ENCODE measurements at regions not wholly inside any gene's neighbourhood (a gene's known extent, or its start where the extent isn't known, plus 50 kb on each side); places are given as distances from the start of the nearest gene placed in this dataset.

DNA sequence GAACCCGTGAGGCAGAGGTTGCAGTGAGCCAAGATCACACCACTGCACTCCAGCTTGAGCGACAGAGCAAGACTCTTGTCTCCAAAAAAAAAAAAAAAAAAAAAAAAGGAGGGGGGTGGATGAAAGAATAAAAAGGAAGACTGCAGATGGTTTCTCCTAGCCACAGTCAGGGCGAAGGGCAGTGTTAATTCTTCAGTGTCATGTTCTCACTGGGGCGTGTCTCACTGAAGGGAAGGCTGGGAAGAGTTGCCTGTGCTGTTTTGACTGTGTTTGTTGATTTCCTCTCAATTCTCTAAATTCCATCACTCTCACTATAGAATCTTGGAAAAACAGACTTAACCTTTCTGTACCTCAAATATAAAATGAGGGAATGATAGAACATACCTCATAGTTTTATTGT lies 71.6 kb upstream of the DHX15 start:
- TF ChIP-seq, protein P1, sequence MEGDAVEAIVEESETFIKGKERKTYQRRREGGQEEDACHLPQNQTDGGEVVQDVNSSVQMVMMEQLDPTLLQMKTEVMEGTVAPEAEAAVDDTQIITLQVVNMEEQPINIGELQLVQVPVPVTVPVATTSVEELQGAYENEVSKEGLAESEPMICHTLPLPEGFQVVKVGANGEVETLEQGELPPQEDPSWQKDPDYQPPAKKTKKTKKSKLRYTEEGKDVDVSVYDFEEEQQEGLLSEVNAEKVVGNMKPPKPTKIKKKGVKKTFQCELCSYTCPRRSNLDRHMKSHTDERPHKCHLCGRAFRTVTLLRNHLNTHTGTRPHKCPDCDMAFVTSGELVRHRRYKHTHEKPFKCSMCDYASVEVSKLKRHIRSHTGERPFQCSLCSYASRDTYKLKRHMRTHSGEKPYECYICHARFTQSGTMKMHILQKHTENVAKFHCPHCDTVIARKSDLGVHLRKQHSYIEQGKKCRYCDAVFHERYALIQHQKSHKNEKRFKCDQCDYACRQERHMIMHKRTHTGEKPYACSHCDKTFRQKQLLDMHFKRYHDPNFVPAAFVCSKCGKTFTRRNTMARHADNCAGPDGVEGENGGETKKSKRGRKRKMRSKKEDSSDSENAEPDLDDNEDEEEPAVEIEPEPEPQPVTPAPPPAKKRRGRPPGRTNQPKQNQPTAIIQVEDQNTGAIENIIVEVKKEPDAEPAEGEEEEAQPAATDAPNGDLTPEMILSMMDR (IDR thresholded peaks at IDR 0.05; ENCODE audit: extremely low read depth in 1 of 2, insufficient read depth in 1 of 2, low read depth in 1 of 2, low read length in 2 of 2) = no peak
- TF ChIP-seq MYC (IDR thresholded peaks at IDR 0.05; ENCODE audit: low read depth, low read length) = no peak
- no peak for TF ChIP-seq EZH2 (IDR thresholded peaks at IDR 0.05; ENCODE audit: borderline replicate concordance, low read depth, low read length, severe bottlenecking)
- no peak for TF ChIP-seq POLR2A (IDR thresholded peaks at IDR 0.05; ENCODE audit: low read depth, low read length)
- TF ChIP-seq JUN (IDR thresholded peaks at IDR 0.05; ENCODE audit: borderline replicate concordance, insufficient read depth, insufficient read length, low read depth) = no peak

Measured in endothelial cell of umbilical vein (primary cell).